ENCODE measurements at regions not wholly inside any gene's neighbourhood (a gene's known extent, or its start where the extent isn't known, plus 50 kb on each side); places are given as distances from the start of the nearest gene placed in this dataset.
"Not testable (repeated sequence)": the region's sequence is repeated elsewhere in the genome, so short reads cannot be mapped to it uniquely, and the experiment has no call there.

DNA sequence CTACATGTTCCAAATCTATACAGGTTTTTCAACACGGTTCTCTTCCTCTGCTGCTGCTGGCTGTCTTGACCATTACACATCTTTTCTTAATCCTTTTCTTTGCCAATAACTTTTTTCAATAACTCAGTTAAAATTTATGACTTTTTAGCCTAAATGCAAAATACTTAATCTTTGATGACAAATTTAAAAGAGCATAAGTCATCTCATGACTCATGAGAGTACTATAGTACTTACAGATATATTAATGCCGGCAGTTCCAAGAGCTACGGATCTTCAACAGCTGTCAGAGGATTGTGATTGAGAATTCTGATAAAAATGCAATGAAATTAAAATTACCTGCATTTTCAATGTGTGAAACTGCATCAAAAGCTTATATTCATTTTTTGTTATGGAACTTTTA lies 105.5 kb downstream of the KPNA2 start:
- DNase-seq (ENCODE audit: low read depth in 2 of 2) = no peak

DNA sequence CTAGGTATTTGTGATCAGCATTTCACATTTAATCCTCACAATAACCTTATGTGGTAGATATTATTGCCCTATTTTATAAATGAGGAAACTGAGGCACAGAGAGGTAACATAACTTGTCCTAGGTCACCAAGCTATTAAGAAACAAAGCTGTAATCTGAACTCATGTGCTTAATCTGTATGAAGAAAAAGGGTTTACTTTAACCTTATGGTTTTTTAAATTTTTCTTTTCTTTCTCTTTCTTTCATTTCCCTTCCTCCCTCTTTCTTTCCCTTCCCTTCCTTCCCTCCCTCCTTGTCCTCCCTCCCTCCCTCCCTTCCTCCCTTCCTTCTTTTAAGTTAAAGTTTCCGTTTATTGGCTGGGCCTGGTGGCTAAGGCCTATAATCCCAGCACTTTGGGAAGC lies 105.2 kb upstream of the AMZ2 start:
- DNase-seq (ENCODE audit: low read depth in 2 of 2) = no peak

DNA sequence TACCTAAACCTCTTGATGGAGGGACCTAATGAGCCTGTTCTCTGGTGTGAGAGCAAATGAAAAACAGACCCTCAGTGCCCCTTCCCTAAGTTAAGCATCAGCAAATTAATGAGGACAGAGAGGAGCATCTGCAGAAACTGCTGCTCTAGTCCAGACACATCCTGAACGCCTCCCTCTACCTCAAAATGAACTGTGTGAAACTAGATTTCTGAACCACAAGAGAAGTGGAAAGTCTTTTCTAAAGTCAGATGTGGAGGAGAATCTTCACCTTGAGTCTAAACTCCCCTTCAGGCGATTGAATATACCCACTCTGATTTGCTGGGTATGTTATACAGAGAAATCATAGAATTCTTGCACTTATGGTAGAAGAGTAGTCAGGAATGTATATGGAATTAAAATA lies 104.4 kb upstream of the AMZ2 start:
- DNase-seq (ENCODE audit: low read depth in 2 of 2) = no peak

DNA sequence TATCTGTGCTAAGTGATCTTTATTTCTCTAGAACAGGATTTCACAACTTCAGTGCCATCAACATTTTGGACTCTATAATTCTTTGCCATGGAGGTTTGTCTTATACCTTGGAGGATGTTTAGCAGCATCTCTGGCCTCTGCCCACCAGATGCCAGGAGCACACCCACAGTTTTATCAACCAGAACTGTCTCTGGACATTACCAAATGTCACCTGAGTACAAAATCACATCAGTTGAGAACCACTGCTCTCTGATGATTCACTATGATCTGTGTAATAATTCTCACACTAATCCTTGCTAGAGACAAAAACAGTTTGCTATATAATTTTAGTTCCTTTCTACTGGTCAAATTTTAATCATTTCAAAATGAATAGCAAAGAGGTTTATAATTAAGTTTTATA lies 102.8 kb upstream of the AMZ2 start:
- DNase-seq (ENCODE audit: low read depth in 2 of 2) = no peak

DNA sequence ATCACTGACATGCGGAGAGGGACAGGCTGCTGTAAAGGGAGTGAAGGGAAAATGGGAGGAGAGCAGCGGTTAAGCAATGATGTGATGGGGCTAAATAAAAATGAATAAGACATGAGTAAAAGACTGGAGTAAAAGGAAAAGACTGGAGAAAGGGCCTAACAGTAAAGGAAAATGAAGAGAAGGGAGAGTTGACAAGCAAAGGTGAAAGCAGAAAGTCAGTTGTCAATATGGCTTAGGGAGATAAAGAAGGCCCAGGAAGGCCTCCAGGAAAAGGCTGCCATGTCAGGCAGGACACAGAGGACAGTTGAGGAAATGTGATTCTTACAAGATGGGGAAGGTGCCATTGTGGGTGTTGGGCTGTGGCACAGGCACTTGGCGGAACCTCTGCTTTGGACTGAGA lies 98.9 kb upstream of the AMZ2 start:
- DNase-seq (ENCODE audit: low read depth in 2 of 2) = no peak

DNA sequence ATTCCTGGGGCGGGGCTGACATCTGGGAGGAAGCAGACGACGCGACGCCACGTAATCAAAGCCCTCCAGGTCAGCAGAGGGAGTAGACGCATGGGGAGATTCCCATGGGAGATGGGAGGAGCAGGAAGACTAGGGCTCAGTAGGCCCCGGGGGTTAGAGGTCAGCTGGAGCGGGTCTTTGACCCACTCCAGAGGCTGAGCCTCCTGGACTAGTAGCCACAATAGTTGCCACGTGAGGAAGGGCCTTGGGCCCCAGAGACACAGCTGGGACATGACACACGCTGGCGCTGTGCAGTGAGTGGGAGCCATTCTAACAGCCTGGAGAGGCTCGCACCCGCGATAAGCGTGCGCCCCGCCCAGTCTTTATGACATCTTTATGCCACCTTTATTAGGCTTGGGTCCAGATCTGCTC lies 95.7 kb upstream of the AMZ2 start:
- DNase-seq (ENCODE audit: low read depth in 2 of 2) = no peak

DNA sequence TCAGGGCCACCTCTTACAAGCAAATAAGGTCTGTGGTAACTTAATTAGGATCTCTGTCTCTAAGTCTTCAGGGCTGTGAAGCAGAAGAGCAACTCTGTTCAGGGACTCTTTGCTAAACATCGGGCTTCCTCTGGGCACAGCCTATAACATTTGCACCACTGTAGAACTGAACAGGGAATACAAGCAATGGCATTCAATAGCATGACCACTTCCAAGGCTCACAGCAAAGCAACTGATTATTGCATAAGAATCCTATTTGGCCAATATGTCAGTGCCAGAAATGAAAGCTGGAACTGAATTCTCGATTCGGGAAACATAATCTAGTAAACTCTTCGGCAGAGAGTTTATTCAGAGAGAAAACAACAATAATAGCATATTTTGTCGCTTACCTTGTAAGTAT lies 92.2 kb upstream of the AMZ2 start:
- no peak for DNase-seq (ENCODE audit: low read depth in 2 of 2)

DNA sequence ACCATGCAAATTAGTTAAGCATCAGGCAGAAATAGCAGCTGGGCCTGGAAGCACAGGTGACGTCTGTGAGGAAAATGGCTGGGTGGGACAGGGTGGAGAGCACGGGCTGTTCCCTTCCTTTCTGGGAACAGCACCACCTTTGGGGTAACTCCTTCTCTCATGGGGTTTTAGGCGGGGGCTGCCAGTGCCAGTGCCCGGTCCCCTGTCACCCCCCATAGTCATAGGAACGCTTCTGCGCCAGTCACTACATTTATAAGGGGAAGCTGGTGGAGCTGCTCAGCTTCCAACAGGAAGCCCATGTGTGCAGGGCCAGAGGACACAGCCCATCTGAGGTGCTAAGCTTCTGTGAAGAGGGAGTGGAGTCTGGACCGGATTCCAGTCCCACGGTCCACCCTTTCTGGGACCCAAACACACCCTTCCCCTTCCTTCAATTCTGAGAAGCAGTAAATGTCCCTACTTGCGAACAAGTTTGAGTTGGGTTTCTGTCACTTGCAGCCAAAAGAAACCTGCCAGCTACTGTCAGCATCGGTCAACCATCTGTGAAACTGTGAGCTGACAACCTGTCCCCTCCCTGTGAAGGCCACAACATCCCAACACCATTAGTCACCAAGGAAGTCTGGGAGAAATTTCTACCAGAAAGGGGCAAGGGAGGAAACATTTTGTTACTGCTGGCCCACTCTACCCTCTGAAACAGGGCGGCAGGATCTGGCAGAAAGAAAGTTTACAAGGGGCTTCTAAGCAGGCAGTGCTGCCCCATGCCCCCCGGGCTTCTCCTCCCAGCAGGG lies 86.0 kb upstream of the AMZ2 start:
- no peak for DNase-seq (ENCODE audit: low read depth in 2 of 2)

DNA sequence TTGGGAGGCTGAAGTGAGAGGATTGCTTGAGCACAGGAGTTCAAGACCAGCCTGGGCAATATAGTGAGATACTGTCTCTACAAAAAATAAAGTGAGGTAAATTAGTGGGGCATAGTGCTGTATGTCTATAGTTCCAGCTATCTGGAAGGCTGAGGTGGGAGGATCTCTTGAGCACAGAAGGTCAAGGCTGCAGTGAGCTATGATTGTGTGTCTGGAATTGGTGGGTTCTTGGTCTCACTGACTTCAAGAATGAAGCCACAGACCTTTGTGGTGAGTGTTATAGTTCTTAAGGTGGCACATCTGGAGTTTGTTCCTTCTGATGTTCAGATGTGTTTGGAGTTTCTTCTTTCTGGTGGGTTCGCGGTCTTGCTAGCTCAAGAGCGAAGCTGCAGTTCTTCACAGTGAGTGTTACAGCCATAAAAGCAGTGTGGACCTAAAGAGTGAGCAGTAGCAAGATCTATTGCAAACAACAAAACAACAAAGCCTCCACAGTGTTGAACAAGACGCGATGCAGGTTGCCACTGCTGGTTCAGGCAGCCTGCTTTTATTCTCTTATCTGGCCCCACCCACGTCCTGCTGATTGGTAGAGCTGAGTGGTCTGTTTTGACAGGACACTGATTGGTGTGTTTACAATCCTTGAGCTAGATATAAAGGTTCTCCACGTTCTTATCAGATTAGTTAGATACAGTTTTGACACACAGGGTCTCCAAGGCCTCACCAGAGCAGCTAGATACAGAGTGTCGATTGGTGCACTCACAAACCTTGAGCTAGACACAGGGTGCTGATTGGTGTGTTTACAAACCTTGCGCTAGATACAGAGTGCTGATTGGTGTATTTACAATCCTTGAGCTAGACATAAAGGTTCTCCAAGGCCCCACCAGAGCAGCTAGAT lies 79.3 kb upstream of the AMZ2 start:
- DNase-seq (ENCODE audit: low read depth in 2 of 2) = not testable (repeated sequence)

DNA sequence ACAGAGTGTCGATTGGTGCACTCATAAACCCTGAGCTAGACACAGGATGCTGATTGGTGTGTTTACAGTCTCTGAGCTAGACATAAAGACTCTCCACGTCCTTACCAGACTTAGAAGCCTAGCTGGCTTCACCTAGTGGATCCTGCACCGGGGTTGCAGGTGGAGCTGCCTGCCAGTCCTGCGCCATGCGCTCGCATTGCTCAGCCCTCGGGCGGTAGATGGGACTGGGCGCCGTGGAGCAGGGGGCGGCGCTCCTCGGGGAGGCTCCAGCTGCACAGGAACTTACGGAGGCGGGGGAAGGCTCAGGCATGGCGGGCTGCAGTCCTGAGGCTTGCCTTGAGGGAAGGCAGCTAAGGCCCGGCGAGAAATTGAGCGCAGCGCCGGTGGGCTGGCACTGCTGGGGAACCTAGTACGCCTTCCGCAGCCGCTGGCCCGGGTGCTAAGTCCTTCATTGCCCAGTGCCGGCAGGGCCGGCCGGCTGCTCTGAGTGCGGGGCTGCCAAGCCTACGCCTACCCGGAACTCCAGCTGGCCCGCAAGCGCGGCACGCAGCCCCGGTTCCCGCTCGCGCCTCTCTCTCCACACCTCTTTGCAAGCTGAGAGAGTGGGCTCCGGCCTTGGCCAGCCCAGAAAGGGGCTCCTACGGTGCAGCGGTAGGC lies 78.5 kb upstream of the AMZ2 start:
- DNase-seq (ENCODE audit: low read depth in 2 of 2) = not testable (repeated sequence)

DNA sequence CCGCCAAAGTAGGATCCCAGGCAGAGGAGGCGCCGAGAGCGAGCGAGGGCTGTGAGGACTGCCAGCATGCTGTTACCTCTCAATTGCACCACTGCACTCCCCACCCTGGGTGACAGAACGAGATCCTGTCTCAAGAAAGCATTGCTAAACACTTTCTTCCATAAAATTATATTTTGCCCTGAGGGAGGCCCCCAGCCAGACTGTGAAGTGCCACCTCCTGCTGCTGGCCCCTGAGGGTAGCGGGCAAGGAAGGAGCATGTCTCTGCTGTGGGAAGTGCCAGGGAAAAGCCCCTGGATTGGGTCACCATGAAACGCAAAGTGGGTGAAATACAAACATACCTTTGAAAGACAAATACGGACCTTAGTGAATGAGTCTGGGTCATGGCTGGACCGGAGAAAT lies 78.0 kb upstream of the AMZ2 start:
- DNase-seq (ENCODE audit: low read depth in 2 of 2) = no peak

DNA sequence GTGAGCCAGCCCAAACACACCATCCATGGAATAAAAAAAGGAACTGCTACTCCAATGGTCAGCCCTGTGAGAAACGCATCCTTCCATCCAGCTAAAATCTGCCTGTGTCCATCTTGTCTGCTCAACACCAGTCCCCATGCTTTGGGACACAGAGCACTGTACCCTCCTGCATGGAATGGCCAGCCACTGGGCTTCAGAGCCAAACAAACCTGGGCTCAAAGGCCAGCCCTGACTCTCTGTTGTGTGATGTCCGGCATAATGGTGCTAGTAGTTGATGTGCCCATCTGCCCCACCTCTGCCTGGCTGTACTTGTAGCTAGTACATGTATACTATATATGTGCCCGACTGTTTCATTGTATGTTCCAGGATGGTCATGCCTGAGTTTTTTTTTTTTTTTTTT lies 77.6 kb upstream of the AMZ2 start:
- no peak for DNase-seq (ENCODE audit: low read depth in 2 of 2)

DNA sequence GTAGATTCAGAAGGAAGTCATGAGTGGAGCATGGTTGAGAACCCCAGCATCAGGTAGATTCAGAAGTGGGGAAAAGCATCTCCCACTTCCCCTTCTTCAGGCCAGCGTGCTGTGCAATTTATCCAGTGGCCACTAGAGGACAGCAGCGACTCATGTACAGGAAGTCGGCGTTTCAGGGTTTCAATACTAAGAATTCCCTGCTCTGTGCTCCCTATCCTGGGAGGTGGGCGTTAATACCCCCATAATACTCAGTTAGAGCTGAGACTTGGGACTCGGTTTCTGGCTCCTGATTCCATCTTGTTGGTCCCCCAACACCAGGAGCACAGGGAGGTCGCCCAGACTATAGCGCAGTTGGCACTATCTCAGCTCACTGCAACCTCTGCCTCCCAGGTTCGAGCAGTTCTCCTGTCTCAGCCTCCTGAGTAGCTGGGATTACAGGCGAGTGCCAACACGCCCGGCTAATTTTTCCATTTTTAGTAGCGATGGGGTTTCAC lies 75.3 kb upstream of the AMZ2 start:
- DNase-seq (ENCODE audit: low read depth in 2 of 2) = peak; percentile 30 to 63

DNA sequence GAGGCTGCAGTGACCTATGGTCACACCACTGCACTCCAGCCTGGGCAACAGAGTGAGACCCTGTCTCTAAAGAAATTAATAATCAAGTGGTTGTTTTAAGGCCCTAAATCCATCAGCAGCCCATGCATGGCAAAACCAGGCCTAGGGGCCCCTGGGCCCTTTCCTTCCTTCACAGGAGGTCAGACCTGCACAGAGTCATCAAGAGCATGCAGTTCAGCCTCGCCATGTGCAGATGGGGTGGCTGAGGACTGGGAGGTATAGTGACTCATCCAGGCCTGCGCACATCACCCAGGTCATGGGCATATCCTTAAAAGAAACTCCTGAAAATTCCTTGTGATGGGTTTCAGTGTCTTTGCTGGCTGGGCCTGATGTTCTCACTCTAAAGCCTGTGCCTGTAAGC lies 72.4 kb upstream of the AMZ2 start:
- DNase-seq (ENCODE audit: low read depth in 2 of 2) = no peak

DNA sequence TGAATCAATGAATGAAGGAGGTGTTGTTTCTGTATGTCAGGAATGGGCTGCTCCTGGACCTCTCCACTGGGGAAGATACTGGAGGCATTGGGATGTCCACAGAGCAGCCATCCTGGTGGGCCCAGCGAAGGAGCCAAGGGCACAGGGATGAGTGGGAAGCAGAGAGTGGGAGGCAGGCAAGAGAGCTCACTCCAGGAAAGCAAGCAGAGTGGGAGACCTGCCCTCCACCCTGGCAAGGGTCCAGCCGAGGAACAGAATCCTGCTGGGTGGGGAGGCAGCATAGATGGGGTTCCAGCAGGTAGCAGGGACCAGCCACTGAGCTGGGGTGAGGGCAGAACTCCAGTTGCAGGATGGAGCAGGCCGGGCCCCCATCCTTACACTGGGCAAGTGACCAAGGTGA lies 71.9 kb upstream of the AMZ2 start:
- DNase-seq (ENCODE audit: low read depth in 2 of 2) = no peak

DNA sequence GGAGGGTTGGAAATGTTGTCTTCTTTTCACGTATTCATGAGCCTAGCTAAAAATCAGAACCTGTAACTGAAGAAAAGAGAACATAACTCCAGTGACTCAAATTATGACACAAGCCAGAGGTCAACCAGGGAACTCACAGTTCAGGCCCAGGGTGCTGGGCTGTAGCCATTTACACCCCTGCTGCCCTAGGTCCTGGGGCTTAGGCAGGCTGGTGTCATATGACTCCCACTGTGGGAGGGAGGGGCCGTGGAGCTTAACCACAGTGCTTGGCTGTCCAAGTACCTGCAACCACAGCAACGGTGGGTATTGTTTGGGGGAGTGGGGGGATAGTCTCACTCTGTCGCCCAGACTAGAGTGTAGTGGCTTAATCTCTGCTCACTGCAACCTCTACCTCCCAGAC lies 71.1 kb upstream of the AMZ2 start:
- DNase-seq (ENCODE audit: low read depth in 2 of 2) = no peak

DNA sequence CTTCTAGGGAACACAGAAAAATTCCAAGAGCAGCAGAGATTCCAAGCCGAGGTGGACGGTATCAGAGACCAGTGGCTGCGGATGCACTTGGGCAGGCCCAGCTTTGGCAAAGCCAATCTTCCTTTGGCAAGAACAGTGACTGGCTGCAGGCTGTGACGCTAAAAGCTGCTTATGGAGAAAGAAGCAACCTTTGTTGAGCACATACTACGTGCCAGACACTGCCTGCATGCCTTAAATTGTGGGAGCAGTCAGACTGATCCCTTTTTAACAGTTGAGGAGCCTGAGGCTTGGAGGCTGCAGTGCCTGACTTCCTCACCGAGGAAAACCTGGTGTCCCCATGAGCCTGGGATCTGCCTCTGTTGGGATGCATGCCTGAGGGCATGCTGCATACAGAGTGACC lies 69.0 kb upstream of the AMZ2 start:
- DNase-seq (ENCODE audit: low read depth in 2 of 2) = no peak

DNA sequence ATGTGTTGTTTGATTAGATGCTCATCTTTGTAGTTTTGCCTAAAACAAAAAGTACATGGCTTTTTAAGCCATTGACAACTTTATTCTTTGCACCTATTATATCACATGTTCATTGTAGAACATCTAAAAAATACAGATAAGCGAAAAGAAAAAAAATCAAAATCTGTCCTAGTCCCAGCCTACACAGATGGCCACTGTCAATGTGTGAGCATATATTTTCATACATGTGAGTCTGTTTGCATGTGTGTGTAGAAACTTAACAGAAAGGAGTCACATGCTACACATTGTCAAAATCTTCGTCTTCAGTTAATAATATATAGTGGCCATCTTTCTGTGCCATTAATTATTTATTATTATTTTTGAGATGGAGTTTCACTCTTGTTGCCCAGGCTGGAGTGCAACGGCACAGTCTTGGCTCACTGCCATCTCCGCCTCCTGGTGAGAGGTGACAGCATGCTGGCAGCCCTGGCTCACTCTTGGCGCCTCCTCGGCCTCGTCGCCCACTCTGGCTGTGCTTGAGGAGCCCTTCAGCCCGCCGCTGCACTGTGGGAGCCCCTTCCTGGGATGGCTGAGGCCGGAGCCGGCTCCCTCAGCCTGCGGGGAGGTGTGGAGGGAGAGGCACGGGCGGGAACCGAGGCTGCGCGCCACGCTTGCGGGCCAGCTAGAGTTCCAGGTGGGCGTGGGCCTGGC lies 68.5 kb upstream of the AMZ2 start:
- DNase-seq (ENCODE audit: low read depth in 2 of 2) = no peak

DNA sequence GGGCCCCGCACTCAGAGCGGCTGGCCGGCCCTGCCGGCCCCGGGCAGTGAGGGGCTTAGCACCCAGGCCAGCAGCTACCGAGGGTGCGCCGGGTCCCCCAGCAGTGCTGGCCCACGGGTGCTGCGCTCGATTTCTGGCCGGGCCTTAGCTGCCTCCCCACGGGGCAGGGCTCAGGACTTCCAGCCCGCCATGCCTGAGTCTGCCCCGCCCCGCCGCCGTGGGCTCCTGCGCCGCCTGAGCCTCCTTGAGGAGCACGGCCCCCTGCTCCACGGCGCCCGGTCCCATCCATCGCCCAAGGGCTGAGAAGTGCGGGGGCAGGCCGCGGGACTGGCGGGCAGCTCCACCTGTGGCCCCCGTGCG lies 67.9 kb upstream of the AMZ2 start:
- no peak for DNase-seq (ENCODE audit: low read depth in 2 of 2)

DNA sequence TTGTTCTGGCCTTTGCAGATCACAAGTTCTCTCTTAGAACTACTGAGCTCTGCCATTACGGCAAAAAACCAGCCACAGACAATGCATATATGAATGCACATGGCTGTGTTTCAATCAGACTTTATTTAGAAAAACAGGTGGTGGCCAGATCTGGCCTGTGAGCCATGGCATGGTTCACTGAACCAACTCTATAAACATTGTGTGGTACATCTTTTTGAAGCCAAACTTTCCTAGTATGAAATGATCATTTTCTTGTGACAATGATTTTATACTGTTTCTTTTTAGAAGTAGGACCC lies 65.9 kb upstream of the AMZ2 start:
- no peak for DNase-seq (ENCODE audit: low read depth in 2 of 2)

DNA sequence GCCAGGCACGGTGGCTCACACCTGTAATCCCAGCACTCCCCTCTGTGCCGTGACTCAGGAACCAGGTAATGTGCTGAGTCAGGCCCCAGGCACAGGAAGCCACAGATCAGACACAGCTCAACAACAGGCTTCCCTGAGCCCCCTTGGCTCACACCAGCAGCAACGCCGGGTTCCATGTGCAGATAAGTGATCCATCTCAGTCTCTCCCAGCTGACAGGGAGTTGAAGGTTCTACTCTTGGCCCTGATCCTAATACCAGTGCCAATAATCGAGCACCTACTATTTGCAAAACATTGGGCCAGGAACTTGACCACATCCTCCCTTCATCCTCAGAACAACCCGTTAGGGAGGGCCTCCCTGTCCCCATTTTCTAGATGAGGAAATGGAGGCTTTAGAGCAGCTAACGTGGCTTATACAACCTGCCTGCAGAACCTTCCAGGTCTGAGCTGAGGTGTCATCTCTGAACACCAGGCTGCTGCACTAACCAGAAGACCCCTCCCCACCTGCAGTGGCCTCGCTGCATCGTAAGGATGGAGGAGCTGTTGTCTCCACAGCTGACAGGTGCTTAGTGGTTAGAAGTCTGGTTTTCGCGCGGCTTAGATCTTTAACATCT lies 64.8 kb upstream of the AMZ2 start:
- peak; percentile 49 to 54 for DNase-seq (ENCODE audit: low read depth in 2 of 2)

DNA sequence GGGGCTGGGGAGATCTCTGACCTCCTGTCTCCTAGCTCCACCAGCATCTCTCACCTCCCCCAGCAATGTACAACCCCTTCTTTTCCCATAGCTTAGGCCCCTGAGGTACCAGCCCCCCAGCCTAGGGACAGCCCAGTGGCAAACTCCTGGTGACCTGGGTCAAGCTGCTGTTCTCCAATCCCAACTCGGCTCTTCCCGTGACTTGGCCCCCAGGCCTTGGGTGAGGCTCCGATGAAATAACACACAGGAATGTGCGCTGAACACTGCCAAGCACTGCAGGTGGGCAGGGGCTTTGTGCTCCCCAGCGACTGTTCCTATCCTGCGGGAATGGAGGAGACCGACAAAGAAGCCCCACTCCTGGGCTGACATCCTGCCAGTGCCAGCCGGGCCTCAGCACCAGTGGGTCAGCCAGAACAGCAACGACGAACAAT lies 63.7 kb upstream of the AMZ2 start:
- no peak for DNase-seq (ENCODE audit: low read depth in 2 of 2)

All from stimulated activated CD8-positive, alpha-beta memory T cell treated with anti-CD3 and anti-CD28 coated beads, Interleukin-15, amount 100 ng/mL, for 4 hours (primary cell).